LNCaP clone FGC (cell line): ENCODE measurements at regions not wholly inside any gene's neighbourhood (a gene's known extent, or its start where the extent isn't known, plus 50 kb on each side); places are given as distances from the start of the nearest gene placed in this dataset.

ENCODE experiments used
- DNase-seq: peaks from one replicate; pipeline ENCODE4 v3.0.0-alpha.2; 2011; ENCODE audit warnings: low read depth
- H3K4me3 ChIP-seq: 2 replicates; pipeline ENCODE4 v1.5.1; 2011; ENCODE audit warnings: mild to moderate bottlenecking, low read depth, low read length, control low read depth
- CTCF ChIP-seq: IDR thresholded peaks from 2 replicates; pipeline ENCODE4 v1.5.1; 2012; ENCODE audit warnings: mild to moderate bottlenecking; ENCODE audit not compliant: control insufficient read depth, insufficient read depth; ENCODE audit errors: extremely low read depth

- DNase-seq: no peak
- no peak for TF ChIP-seq CTCF
- no peak overlapping the region for H3K4me3 ChIP-seq
Observed at GRCh38 chr19:33876192-33876591, 79.5 kb downstream of the KCTD15 start.

GRCh38 chr19:33878030-33878544 is 81.4 kb downstream of the KCTD15 start:
- TF ChIP-seq CTCF: no peak
- no peak for DNase-seq
- no peak overlapping the region for H3K4me3 ChIP-seq

GRCh38 chr19:33878910-33879810 is 82.5 kb downstream of the KCTD15 start:
- no peak for TF ChIP-seq CTCF
- H3K4me3 ChIP-seq: no peak overlapping the region
- DNase-seq: no peak

- TF ChIP-seq CTCF: no peak
- DNase-seq: no peak
- no peak overlapping the region for H3K4me3 ChIP-seq
Observed at GRCh38 chr19:33879818-33880575, 83.3 kb downstream of the KCTD15 start.

GRCh38 chr19:33883859-33884519 is 87.3 kb downstream of the KCTD15 start:
- no peak overlapping the region for H3K4me3 ChIP-seq
- TF ChIP-seq CTCF: no peak
- no peak for DNase-seq

GRCh38 chr19:33885236-33885635 is 88.6 kb downstream of the KCTD15 start:
- TF ChIP-seq CTCF: no peak
- no peak overlapping the region for H3K4me3 ChIP-seq
- DNase-seq: no peak
